Mesodermal cell (in vitro differentiated cells): ENCODE measurements at regions not wholly inside any gene's neighbourhood (a gene's known extent, or its start where the extent isn't known, plus 50 kb on each side); places are given as distances from the start of the nearest gene placed in this dataset.

Experiments used
- H3K27ac ChIP-seq: 2 replicates; pipeline ENCODE4 v1.7.0; 2013; ENCODE audit warnings: mild to moderate bottlenecking, low read depth, low read length, moderate library complexity; ENCODE audit not compliant: severe bottlenecking
- H3K36me3 ChIP-seq: 2 replicates; pipeline ENCODE4 v1.7.1; 2013; ENCODE audit warnings: mild to moderate bottlenecking, low read length, moderate library complexity; ENCODE audit not compliant: control insufficient read depth, insufficient read depth
- H3K4me1 ChIP-seq: one replicate; pipeline ENCODE4 v1.7.1; 2013; ENCODE audit warnings: mild to moderate bottlenecking, low read length; ENCODE audit not compliant: insufficient read depth, control insufficient read depth, poor library complexity, severe bottlenecking
- H3K4me3 ChIP-seq: 2 replicates; pipeline ENCODE4 v1.7.0; 2013; ENCODE audit warnings: low read length, control low read depth, mild to moderate bottlenecking; ENCODE audit not compliant: insufficient read depth, poor library complexity, severe bottlenecking; ENCODE audit errors: extremely low read depth
- H3K9me3 ChIP-seq: 2 replicates; pipeline ENCODE4 v1.7.1; 2013; ENCODE audit warnings: mild to moderate bottlenecking, low read length, moderate library complexity; ENCODE audit not compliant: control insufficient read depth
- WGBS, 2 experiments: methylation state at CpG; one replicate each; pipeline ENCODE4 v1.1.5; 2013; ENCODE audit warnings: missing lambda C conversion rate in 2 of 2; ENCODE audit not compliant: insufficient coverage in 2 of 2; 5-methylcytosine and 5-hydroxymethylcytosine counted together

GRCh38 chr7:79570903-79571302 is 117.4 kb upstream of the MAGI2 start:
- Histone ChIP-seq H3K36me3 (no peaks in the 10 kb centered on the region), H3K27ac (no peak overlapping the region)
- 71 to 100% methylated on average over 1 to 2 of the region's 2 CpGs for WGBS, 2 experiments

GRCh38 chr7:79563821-79564522 is 110.5 kb upstream of the MAGI2 start:
- Histone ChIP-seq H3K9me3 (no peaks in the 10 kb centered on the region), H3K4me1 (no peaks in the 10 kb centered on the region), H3K4me3 (no peak overlapping the region), H3K27ac (no peak overlapping the region), H3K36me3 (no peaks in the 10 kb centered on the region)
- WGBS, 2 experiments = no CpG with 5 or more reads among the region's 2 CpGs

More at GRCh38 chr7:79570903-79571302, 117.4 kb upstream of the MAGI2 start:
- H3K4me1 ChIP-seq = no peaks in the 10 kb centered on the region
- H3K4me3 ChIP-seq = no peak overlapping the region
- no peaks in the 10 kb centered on the region for H3K9me3 ChIP-seq

- H3K27ac ChIP-seq = no peak overlapping the region
- H3K4me1 ChIP-seq = no peaks in the 10 kb centered on the region
- 100% methylated on average over 1 of the region's 1 CpG; no CpG with 5 or more reads in 1 of the 2 experiments for WGBS, 2 experiments
- no peaks in the 10 kb centered on the region for H3K9me3 ChIP-seq
- no peaks in the 10 kb centered on the region for H3K36me3 ChIP-seq
- H3K4me3 ChIP-seq = no peak overlapping the region
These were observed 102.1 kb upstream of the MAGI2 start for GRCh38 chr7:79555571-79555970.

GRCh38 chr7:79553811-79554555 is 100.5 kb upstream of the MAGI2 start:
- no peak overlapping the region for H3K27ac ChIP-seq
- H3K36me3 ChIP-seq = no peaks in the 10 kb centered on the region
- no peaks in the 10 kb centered on the region for H3K4me1 ChIP-seq
- H3K4me3 ChIP-seq = no peak overlapping the region
- WGBS, 2 experiments = 100% methylated on average over 1 to 4 of the region's 6 CpGs
- H3K9me3 ChIP-seq = no peaks in the 10 kb centered on the region

- Histone ChIP-seq H3K4me1 (no peaks in the 10 kb centered on the region), H3K27ac (no peak overlapping the region), H3K36me3 (no peaks in the 10 kb centered on the region), H3K4me3 (no peak overlapping the region), H3K9me3 (no peaks in the 10 kb centered on the region)
These were observed 99.0 kb upstream of the MAGI2 start for GRCh38 chr7:79552463-79552862.

- no peaks in the 10 kb centered on the region for H3K4me1 ChIP-seq
- H3K4me3 ChIP-seq = no peak overlapping the region
- no peak overlapping the region for H3K27ac ChIP-seq
- H3K9me3 ChIP-seq = no peaks in the 10 kb centered on the region
- H3K36me3 ChIP-seq = no peaks in the 10 kb centered on the region
- 80 to 83% methylated on average over 1 to 2 of the region's 3 CpGs for WGBS, 2 experiments
These were observed 95.3 kb upstream of the MAGI2 start for GRCh38 chr7:79548727-79549126.

GRCh38 chr7:79547132-79547531 is 93.7 kb upstream of the MAGI2 start:
- Histone ChIP-seq H3K4me3 (no peak overlapping the region), H3K36me3 (no peaks in the 10 kb centered on the region), H3K27ac (no peak overlapping the region), H3K9me3 (no peaks in the 10 kb centered on the region), H3K4me1 (no peaks in the 10 kb centered on the region)
- no CpG with 5 or more reads among the region's 2 CpGs for WGBS, 2 experiments

- no peak overlapping the region for H3K4me3 ChIP-seq
- no peaks in the 10 kb centered on the region for H3K4me1 ChIP-seq
- no peak overlapping the region for H3K27ac ChIP-seq
- H3K9me3 ChIP-seq = no peaks in the 10 kb centered on the region
- WGBS, 2 experiments = 100% methylated on average over 1 of the region's 1 CpG; no CpG with 5 or more reads in 1 of the 2 experiments
- H3K36me3 ChIP-seq = no peaks in the 10 kb centered on the region
These were observed 87.1 kb upstream of the MAGI2 start for GRCh38 chr7:79540592-79540991.

- no peaks in the 10 kb centered on the region for H3K9me3 ChIP-seq
- no peak overlapping the region for H3K27ac ChIP-seq
- WGBS, 2 experiments = no CpG with 5 or more reads among the region's 1 CpG
- no peaks in the 10 kb centered on the region for H3K4me1 ChIP-seq
- no peaks in the 10 kb centered on the region for H3K36me3 ChIP-seq
- H3K4me3 ChIP-seq = no peak overlapping the region
These were observed 80.7 kb upstream of the MAGI2 start for GRCh38 chr7:79534128-79534527.

- Histone ChIP-seq H3K36me3 (no peaks in the 10 kb centered on the region), H3K4me3 (no peak overlapping the region), H3K4me1 (no peaks in the 10 kb centered on the region), H3K27ac (no peak overlapping the region), H3K9me3 (no peaks in the 10 kb centered on the region)
- WGBS, 2 experiments = 94 to 100% methylated on average over 3 to 4 of the region's 4 CpGs
These were observed 78.6 kb upstream of the MAGI2 start for GRCh38 chr7:79531905-79532664.
